Mesendoderm (in vitro differentiated cells): ENCODE measurements at regions not wholly inside any gene's neighbourhood (a gene's known extent, or its start where the extent isn't known, plus 50 kb on each side); places are given as distances from the start of the nearest gene placed in this dataset.

Experiments
- DNase-seq: peaks from one replicate; pipeline ENCODE4 v3.0.0; 2013
- H2AK5ac ChIP-seq: 2 replicates; pipeline ENCODE4 v1.6.1; 2013; ENCODE audit warnings: low read length, inconsistent platforms
- H2BK120ac ChIP-seq: 2 replicates; pipeline ENCODE4 v1.6.1; 2013; ENCODE audit warnings: low read depth, mild to moderate bottlenecking, low read length, moderate library complexity, mixed read lengths
- H2BK15ac ChIP-seq: replicated peaks from 2 replicates; pipeline ENCODE4 v1.6.1; 2013; ENCODE audit warnings: low read depth, mild to moderate bottlenecking, moderate library complexity
- H2BK5ac ChIP-seq: 2 replicates; pipeline ENCODE4 v1.6.1; 2013; ENCODE audit warnings: low read length, inconsistent platforms
- H3K18ac ChIP-seq: 2 replicates; pipeline ENCODE4 v1.6.1; 2013; ENCODE audit warnings: mild to moderate bottlenecking, low read length, mixed read lengths
- H3K23ac ChIP-seq: one replicate; pipeline ENCODE4 v1.6.1; 2013; ENCODE audit warnings: low read length
- H3K27ac ChIP-seq: 2 replicates; pipeline ENCODE4 v1.5.1; 2013; ENCODE audit warnings: low read depth, mild to moderate bottlenecking, inconsistent platforms, low read length, moderate library complexity
- H3K27me3 ChIP-seq: 2 replicates; pipeline ENCODE4 v1.6.1; 2013; ENCODE audit warnings: low read length, control low read depth, mild to moderate bottlenecking, inconsistent platforms; ENCODE audit not compliant: insufficient read depth, poor library complexity
- H3K36me3 ChIP-seq: 2 replicates; pipeline ENCODE4 v1.6.1; 2013; ENCODE audit warnings: low read length, inconsistent platforms; ENCODE audit not compliant: control insufficient read depth, insufficient read depth
- H3K4ac ChIP-seq: one replicate; pipeline ENCODE4 v1.6.1; 2013; ENCODE audit warnings: low read depth, mild to moderate bottlenecking, low read length, moderate library complexity
- H3K4me1 ChIP-seq: 2 replicates; pipeline ENCODE4 v1.6.1; 2013; ENCODE audit warnings: low read depth, low read length, inconsistent platforms; ENCODE audit not compliant: control insufficient read depth
- H3K4me2 ChIP-seq: 2 replicates; pipeline ENCODE4 v1.6.1; 2013; ENCODE audit warnings: low read length
- H3K4me3 ChIP-seq: 2 replicates; pipeline ENCODE4 v1.5.1; 2013; ENCODE audit warnings: mild to moderate bottlenecking, low read length
- H3K56ac ChIP-seq: one replicate; pipeline ENCODE4 v1.6.1; 2013; ENCODE audit warnings: low read length
- H3K79me1 ChIP-seq: 2 replicates; pipeline ENCODE4 v1.6.1; 2013; ENCODE audit warnings: low read length, inconsistent platforms
- H3K79me2 ChIP-seq: 2 replicates; pipeline ENCODE4 v1.6.1; 2013; ENCODE audit warnings: mild to moderate bottlenecking, low read length; ENCODE audit not compliant: control insufficient read depth, insufficient read depth
- H3K9ac ChIP-seq: 2 replicates; pipeline ENCODE4 v1.6.1; 2013; ENCODE audit warnings: low read length, inconsistent platforms
- H4K5ac ChIP-seq: one replicate; pipeline ENCODE4 v1.6.1; 2013; ENCODE audit warnings: low read length
- H4K8ac ChIP-seq: one replicate; pipeline ENCODE4 v1.6.1; 2013; ENCODE audit warnings: low read depth, mild to moderate bottlenecking, control low read depth, low read length, moderate library complexity
- WGBS: extraction: QIAGEN DNeasy Blood & Tissue Kit; methylation state at CpG from one replicate; pipeline ENCODE4 v1.1.7; 2013; ENCODE audit warnings: low lambda C conversion rate, missing lambda C conversion rate; ENCODE audit not compliant: insufficient coverage; ENCODE audit errors: extremely low coverage; 5-methylcytosine and 5-hydroxymethylcytosine counted together

DNA sequence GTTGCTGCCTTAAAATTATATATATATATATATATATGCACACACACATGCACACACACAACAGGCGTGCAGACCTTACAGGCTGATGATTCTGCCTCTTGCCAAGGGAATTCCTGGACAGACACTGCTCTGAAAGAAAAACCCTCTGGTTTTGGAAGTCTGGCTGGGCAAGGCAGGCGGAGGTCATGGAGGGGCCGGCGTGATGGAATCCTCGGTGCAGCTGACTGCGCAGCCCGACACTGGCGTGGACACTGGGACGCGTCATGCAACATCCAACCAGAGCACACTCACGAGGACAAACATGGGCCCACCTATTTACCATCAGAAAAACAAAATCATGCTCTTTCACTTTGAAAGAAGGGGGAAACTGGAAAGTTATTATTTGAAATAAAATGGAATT, 235.3 kb downstream of the ZNF516 start:
- Histone ChIP-seq H3K79me1 (no peaks in the 10 kb centered on the region), H3K4me3 (no peak overlapping the region), H3K56ac (no peak overlapping the region), H2AK5ac (no peak overlapping the region), H4K8ac (no peak overlapping the region), H4K5ac (no peak overlapping the region), H3K79me2 (no peaks in the 10 kb centered on the region), H3K4me2 (no peak overlapping the region), H3K36me3 (no peaks in the 10 kb centered on the region), H3K23ac (no peak overlapping the region), H3K18ac (no peak overlapping the region), H3K27ac (no peak overlapping the region), H2BK120ac (no peak overlapping the region), H3K9ac (no peak overlapping the region), H2BK5ac (no peak overlapping the region), H3K27me3 (no peaks in the 10 kb centered on the region), H3K4ac (no peak overlapping the region), H3K4me1 (no peaks in the 10 kb centered on the region), H2BK15ac (no peak overlapping the region)
- WGBS, result no CpG with 5 or more reads among the region's 11 CpGs
- DNase-seq, result no peak

DNA sequence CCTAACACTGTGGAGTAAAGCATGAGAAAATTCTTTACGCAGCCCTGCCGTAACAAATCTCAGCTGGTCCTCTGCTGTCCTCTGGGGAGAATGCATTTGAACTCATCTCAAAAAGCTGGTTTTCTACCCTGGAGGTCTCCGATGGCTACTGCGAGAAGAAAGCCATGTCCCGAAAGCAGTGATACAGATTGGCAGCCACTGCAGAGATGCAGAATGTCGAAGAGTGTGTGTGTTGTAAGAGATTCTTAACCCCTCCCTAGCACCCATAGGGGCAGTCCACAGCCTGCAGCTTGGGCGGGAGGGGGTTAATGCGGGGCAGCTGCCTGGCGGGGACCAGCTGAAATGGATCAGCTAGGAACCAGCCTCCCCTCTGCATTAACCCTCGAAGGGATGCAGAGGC, 235.9 kb downstream of the ZNF516 start:
- Histone ChIP-seq H2BK15ac (no peak overlapping the region), H4K8ac (no peak overlapping the region), H3K27ac (no peak overlapping the region), H3K27me3 (no peaks in the 10 kb centered on the region), H3K23ac (no peak overlapping the region), H3K79me1 (no peaks in the 10 kb centered on the region), H3K4ac (no peak overlapping the region), H2AK5ac (no peak overlapping the region), H2BK5ac (no peak overlapping the region), H3K18ac (no peak overlapping the region), H3K4me1 (no peaks in the 10 kb centered on the region), H3K79me2 (no peaks in the 10 kb centered on the region), H2BK120ac (no peak overlapping the region), H3K4me3 (no peak overlapping the region), H4K5ac (no peak overlapping the region), H3K56ac (no peak overlapping the region), H3K9ac (no peak overlapping the region), H3K36me3 (no peaks in the 10 kb centered on the region), H3K4me2 (no peak overlapping the region)
- peak; percentile 65 for DNase-seq
- no CpG with 5 or more reads among the region's 10 CpGs for WGBS

DNA sequence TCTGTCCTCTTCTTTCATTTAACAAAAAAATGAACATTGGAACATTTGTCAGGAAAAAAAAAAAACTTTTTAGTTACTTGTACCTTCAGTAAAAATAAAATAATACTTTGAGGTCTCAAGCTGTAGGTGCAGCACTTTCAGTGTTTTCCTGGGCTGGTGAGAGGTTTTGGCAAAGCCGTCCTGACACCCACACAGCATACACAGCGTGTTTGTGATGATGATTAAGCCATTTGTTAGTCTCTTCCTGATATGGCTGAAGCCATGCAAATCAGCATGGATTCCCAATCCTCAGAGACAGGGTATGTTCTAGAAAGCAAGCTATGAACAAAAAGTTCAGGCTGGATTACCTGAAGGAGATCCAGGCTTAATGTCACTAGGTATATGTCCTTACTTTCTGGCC, 236.8 kb downstream of the ZNF516 start:
- H3K27ac ChIP-seq, result no peak overlapping the region
- no peak overlapping the region for H3K4me2 ChIP-seq
- H3K4me1 ChIP-seq, result no peaks in the 10 kb centered on the region
- no peaks in the 10 kb centered on the region for H3K79me1 ChIP-seq
- no peak overlapping the region for H2BK5ac ChIP-seq
- H2BK15ac ChIP-seq, result no peak overlapping the region
- no peak overlapping the region for H2BK120ac ChIP-seq
- DNase-seq, result peak; percentile 3
- no peak overlapping the region for H3K18ac ChIP-seq
- no peak overlapping the region for H3K4me3 ChIP-seq
- no peak overlapping the region for H3K56ac ChIP-seq
- H3K9ac ChIP-seq, result no peak overlapping the region
- H3K27me3 ChIP-seq, result no peaks in the 10 kb centered on the region
- no CpG with 5 or more reads among the region's 2 CpGs for WGBS
- H2AK5ac ChIP-seq, result no peak overlapping the region
- H3K4ac ChIP-seq, result no peak overlapping the region
- H4K5ac ChIP-seq, result no peak overlapping the region
- H3K23ac ChIP-seq, result no peak overlapping the region
- no peaks in the 10 kb centered on the region for H3K79me2 ChIP-seq
- no peak overlapping the region for H4K8ac ChIP-seq
- H3K36me3 ChIP-seq, result no peaks in the 10 kb centered on the region

DNA sequence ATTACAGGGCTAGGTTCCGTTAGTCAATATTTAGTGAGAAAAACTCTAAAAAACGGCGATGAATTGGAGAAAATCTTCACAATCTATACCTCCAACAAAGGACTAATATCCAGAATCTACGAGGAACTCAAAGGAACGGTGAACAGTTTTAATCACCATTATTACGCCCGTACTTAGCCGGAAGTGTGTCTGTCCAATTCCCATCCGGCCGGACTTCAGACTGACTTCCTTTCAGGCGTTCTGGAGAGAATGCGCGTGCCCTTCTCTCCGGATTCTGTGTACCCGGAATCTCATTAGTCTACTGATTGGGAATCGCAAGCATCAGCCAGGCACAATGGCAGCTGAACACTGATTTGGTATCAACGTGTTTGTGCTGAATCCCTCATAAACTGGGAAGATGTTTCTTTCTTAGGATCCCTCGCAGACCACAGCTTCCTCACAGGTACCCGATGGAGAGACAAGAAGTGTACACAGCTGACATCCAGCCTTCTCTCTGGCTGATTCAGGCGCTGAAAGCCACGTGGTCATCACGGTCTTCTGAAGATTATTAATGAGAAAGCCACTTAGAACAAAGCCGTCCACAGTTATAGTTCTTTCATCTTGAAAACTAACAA, 239.9 kb downstream of the ZNF516 start:
- Histone ChIP-seq H2BK5ac (no peak overlapping the region), H3K4me1 (no peaks in the 10 kb centered on the region), H4K8ac (no peak overlapping the region), H3K4ac (no peak overlapping the region), H3K9ac (no peak overlapping the region), H3K18ac (no peak overlapping the region), H2BK120ac (no peak overlapping the region), H2AK5ac (no peak overlapping the region), H3K23ac (no peak overlapping the region), H3K79me1 (no peaks in the 10 kb centered on the region), H3K4me2 (no peak overlapping the region), H3K56ac (no peak overlapping the region), H2BK15ac (no peak overlapping the region), H3K4me3 (no peak overlapping the region), H3K36me3 (no peaks in the 10 kb centered on the region), H3K27ac (no peak overlapping the region), H3K27me3 (no peaks in the 10 kb centered on the region), H3K79me2 (no peaks in the 10 kb centered on the region), H4K5ac (no peak overlapping the region)
- DNase-seq, result no peak
- WGBS, result no CpG with 5 or more reads among the region's 23 CpGs

DNA sequence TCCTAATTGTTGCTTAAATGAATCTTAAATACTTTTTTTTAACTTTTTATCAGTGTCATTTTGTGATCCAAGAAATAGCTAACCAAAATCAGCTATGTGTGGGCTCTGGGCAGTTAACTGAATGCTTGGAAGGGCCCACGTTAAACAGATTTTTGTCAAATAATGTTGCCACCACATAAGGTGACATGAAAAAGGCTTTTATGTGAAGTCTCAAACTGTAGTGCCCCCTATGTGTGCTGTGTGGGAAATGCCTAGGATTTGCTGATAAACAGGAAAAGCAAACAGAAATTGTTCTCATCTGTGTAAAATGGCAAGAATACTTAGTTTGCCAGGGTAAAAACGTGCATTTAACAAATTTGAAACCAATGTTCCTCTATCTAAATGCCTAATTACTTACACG, 242.2 kb downstream of the ZNF516 start:
- no peak overlapping the region for H3K56ac ChIP-seq
- no peak overlapping the region for H3K4me3 ChIP-seq
- H3K27ac ChIP-seq, result no peak overlapping the region
- no peak overlapping the region for H3K18ac ChIP-seq
- no peak overlapping the region for H2BK5ac ChIP-seq
- no peaks in the 10 kb centered on the region for H3K27me3 ChIP-seq
- H3K4me1 ChIP-seq, result no peaks in the 10 kb centered on the region
- 100% methylated on average over 1 of the region's 3 CpGs for WGBS
- no peak overlapping the region for H3K23ac ChIP-seq
- H4K5ac ChIP-seq, result no peak overlapping the region
- H3K79me2 ChIP-seq, result no peaks in the 10 kb centered on the region
- H4K8ac ChIP-seq, result no peak overlapping the region
- no peaks in the 10 kb centered on the region for H3K79me1 ChIP-seq
- no peak overlapping the region for H2BK120ac ChIP-seq
- no peak overlapping the region for H2AK5ac ChIP-seq
- no peaks in the 10 kb centered on the region for H3K36me3 ChIP-seq
- no peak overlapping the region for H3K9ac ChIP-seq
- no peak overlapping the region for H2BK15ac ChIP-seq
- DNase-seq, result peak; percentile 48
- H3K4ac ChIP-seq, result no peak overlapping the region
- H3K4me2 ChIP-seq, result no peak overlapping the region

DNA sequence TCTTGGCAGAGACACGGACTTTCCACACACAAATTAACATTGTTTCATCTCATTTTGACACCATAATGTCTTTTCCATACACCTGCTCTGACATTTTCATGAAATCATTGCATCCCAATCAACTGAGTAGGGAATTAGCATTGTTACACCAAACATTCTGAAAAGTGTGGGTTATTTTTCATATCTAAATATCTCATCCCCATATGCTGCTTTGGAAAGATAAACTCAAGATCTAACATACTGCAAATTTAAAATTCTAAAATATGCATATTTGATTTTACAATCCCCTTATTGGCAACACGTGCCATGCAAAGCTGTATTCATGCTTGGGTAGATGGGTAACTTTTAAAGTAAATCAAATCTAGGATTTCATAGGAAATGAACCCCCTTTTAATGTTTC, 242.9 kb downstream of the ZNF516 start:
- no CpG with 5 or more reads among the region's 2 CpGs for WGBS
- Histone ChIP-seq H3K23ac (no peak overlapping the region), H3K18ac (no peak overlapping the region), H2BK5ac (no peak overlapping the region), H3K27ac (no peak overlapping the region), H3K56ac (no peak overlapping the region), H2BK15ac (no peak overlapping the region), H4K8ac (no peak overlapping the region), H3K9ac (no peak overlapping the region), H3K4me2 (no peak overlapping the region), H4K5ac (no peak overlapping the region), H3K4me3 (no peak overlapping the region), H2AK5ac (no peak overlapping the region), H3K27me3 (no peaks in the 10 kb centered on the region), H3K79me1 (no peaks in the 10 kb centered on the region), H2BK120ac (no peak overlapping the region), H3K4ac (no peak overlapping the region), H3K79me2 (no peaks in the 10 kb centered on the region), H3K4me1 (no peaks in the 10 kb centered on the region), H3K36me3 (no peaks in the 10 kb centered on the region)
- no peak for DNase-seq
